GM19468 (cell line): ENCODE measurements at regions not wholly inside any gene's neighbourhood (a gene's known extent, or its start where the extent isn't known, plus 50 kb on each side); places are given as distances from the start of the nearest gene placed in this dataset.

Source experiments
- ATAC-seq: cut with Tn5 transposase; IDR thresholded peaks from one replicate; pipeline ENCODE4 v1.9.1; 2021; ENCODE audit warnings: mild to moderate bottlenecking, moderate library complexity, moderate number of reproducible peaks; ENCODE audit not compliant: unreplicated experiment; ENCODE audit errors: extremely low read depth

DNA sequence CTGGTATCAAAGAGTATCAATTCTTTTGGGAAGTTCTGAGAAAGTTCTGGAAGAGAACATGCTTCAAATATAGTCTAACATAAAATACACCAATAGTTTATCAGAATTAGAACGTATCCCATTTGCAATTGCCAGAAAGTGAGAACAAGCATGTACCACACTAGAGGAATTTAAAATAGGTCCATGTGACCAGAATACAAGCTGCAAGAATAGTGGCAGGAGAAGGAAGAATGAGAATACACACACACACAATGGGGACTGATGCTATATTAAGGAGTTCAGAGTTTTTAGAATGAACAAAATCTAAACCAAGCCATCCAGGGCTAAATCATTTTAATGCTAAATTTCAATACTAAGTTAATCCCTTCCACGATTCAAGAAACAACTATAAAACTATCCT, 99.1 kb upstream of the TMEM168 start:
- ATAC-seq = no peak

DNA sequence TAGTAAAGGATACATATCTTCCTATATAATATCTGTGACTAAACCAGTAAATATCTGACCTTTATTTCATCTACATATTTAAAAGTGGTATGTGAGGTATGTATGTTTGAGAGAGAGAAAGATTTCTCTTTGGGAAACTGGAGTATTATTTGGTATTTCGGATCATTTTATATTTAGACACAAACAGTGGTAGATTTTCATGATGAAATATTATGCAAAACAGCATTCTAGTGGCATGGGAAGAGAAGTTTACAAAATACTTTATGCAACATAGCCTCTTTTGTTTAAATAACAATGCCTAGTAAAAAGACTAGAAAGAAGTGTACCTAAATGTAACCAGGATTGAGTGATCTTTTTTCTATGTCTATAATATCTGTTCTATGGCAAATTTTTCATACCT, 98.6 kb upstream of the TMEM168 start:
- ATAC-seq = no peak

DNA sequence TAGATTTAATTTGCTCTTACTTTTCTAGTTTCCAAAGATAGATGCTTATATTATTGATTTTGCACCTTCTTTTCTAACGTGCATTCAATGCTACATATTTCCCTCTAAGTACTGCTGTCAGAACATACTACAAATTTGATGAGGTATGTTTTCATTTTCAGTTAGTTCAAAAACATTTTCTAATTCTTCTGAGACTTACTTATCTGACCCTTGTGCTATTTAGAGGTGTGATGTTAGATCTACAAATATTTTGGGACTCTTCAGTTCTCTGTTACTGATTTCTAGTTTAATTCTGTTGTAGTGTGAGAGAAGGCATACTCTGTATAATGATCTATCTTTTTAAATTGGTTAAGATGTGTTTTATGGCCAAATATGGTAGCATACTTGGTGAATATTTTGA, 97.8 kb upstream of the TMEM168 start:
- no peak for ATAC-seq

DNA sequence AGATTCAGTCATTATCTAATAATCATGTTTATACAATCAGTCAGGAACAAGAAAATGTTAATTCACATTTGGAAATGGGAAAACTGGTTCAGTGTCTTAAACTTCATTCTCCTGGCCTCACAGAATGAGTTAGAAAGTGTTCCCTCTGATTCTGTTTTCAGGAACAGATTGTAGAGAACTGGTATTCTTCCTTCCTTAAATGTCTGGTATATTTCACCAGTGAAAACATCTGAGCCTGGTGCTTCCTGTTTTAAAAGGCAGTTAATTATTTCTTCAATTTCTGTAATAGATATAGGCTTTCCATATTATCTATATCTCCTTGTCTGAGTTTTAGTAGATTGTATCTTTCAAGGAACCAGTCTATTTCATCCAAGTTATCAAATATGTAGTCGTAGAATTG, 97.1 kb upstream of the TMEM168 start:
- ATAC-seq = no peak

DNA sequence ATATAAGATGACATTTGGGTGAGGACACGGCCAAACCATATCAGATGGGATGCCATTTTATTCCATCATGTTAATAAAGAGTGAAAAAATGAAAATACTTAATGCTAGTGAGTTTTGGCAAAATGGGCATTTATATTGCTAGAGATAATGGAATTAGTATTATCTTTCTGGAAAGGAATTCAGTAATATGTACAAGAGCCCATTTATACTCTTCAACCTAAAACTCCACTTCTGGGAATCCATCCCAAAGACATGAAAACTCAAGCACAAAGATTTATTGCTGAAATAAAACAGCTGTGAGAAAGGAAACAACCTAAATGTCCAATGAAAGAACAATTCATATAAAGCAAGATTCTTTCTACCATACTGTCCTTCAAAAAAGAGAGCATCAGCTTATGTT, 96.0 kb upstream of the TMEM168 start:
- ATAC-seq = no peak

DNA sequence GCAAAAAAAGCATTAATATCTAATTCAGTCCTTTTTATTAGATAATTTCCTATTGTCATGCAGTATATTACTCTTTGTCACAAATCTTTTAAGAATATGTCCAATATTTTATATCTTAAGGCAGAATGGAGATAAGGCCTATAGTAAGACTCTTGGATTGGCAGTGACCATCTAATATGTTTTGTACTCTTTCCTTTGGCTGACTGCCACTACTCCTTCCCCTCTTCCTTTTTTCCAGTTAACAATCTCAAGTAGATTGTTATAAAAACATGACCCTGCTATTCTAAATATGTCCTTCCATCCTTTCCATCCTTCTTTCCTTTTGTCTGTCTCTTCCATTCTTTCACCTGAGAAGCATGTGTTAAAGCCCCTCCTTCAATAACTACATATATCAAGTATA, 92.8 kb upstream of the TMEM168 start:
- ATAC-seq = no peak

DNA sequence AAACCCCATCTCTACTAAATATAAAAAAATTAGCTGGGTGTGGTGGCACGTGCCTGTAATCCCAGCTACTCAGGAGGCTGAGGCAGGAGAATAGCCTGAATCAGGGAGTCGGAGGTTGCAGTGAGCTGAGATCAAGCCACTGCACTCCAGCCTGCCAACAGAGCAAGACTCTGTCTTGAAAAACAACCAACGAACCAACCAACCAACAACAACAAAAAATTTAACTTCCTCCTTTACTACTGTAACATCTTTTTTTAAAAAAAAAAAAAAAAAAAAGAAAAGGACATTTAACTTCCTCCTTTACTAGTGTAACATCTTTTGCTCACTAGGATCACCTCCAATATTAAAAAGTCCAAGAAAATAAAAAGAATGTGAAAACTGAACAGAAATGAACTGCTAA, 92.3 kb upstream of the TMEM168 start:
- no peak for ATAC-seq

DNA sequence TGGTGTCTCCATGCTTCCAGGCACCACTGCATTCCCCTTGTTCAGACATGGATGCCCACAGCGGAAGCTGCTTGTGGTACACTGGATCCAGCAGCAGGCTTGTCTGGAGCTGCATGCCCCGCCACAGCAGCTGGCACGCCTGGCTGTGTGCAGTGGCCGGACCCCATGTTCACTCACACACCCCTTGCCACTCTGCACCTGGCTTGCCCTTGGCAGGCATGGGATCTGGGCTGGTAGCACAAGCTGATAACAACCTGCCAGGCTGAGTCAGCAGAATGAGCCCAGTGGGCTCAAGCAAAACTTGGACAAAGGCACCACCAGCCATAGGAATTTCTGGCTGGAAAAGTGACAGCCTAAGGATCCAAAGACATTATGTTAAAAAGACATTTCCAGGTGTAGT, 91.8 kb upstream of the TMEM168 start:
- ATAC-seq = no peak

DNA sequence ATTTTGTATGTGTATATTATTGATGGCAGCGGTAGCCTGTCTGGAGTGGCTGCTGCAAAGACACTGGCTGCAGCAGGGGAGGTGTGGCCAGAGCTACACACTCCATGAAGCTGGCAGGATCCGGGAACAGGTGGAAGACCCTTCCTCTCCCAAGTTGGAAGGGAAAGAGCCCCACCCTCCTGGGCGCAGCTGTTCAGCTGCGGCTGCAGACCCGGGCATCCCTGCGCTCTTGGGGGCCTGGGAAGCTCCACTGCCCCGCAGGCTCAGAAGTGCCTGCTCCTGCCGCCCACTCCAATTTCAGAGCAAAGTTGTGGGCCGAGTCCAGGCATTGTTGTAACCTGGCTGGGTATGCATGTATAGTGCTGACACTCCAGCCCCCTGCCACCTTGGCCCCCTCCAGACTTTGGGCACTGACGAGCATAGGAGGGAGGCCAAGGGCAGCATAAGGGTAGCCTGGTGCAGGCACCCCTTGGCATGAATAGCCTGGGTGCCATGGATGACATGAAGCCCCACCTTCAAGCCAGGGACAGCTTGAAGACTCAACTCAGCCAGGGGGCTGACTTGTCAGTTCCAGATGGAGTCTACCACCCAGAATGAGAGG, 90.7 kb upstream of the TMEM168 start:
- no peak for ATAC-seq

DNA sequence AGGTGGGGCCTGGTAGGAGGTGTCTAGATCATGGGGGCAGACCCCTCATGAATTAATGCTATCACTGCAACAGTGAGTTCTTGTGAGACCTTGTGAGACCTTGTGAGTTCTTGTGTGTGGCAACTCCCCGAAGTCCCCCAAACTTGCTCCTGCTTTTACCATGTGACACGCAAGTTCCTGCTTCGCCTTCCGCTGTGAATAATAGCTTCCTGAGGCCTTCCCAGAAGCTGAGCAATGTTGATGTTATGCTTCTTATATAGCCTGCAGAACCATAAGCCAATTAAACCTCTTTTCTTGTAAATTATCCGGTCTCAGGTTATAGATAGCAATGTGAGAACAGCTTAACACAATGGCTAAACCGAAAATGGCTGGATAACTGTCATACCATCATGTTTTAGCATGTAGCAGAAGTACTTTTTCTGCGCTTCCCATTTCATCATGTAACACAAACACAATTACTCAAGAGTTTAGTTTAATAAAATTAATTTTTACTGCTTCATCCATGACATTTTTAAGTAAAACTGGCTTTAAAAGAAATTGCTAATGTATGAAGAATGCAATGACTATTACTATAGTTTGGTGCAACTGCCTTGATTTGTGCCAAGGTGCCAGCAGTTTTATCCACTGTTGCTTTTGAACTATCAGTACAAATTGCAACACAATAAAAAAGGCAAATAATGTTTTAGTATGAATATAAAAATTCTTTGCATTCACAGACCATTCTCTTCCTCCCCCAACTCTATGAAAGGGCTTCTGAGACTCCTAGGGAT, 87.7 kb upstream of the TMEM168 start:
- no peak for ATAC-seq

DNA sequence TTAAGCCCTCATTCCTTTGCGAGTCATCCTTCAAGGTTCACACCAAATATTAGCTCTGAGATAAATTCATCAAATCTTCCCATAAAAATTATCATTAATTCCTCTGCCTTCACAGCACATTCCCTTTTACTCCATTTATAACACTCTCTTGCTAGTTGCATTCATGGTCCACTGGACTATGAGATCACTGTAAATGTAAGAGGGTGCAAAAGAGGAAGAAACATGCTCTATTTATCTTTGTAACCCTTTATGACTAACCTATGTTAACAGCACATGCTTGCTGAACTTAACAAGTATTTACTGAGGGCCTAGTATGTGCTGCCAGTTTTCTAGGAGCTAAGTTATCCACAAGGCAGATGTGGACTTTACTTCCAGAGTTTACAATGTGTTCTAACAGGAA, 86.7 kb upstream of the TMEM168 start:
- no peak for ATAC-seq

DNA sequence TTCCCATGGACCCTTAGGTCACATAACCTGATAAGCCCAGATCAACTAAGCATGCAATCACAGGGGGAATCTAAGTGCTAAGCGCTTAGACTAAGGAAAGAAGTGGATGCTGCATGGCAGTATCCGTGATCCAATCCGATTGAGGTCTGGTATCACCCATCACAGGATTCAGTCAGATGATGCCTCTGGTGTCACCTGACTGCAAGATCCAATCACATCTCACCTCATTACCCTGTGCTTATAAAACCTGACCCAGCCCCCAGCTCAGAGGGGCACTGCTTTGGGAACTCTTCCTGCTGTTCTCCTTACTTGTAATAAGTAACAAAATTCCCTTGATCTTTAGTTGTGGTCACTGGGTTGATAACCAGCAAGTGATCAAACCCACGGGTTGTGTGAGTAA, 84.7 kb upstream of the TMEM168 start:
- ATAC-seq = no peak

DNA sequence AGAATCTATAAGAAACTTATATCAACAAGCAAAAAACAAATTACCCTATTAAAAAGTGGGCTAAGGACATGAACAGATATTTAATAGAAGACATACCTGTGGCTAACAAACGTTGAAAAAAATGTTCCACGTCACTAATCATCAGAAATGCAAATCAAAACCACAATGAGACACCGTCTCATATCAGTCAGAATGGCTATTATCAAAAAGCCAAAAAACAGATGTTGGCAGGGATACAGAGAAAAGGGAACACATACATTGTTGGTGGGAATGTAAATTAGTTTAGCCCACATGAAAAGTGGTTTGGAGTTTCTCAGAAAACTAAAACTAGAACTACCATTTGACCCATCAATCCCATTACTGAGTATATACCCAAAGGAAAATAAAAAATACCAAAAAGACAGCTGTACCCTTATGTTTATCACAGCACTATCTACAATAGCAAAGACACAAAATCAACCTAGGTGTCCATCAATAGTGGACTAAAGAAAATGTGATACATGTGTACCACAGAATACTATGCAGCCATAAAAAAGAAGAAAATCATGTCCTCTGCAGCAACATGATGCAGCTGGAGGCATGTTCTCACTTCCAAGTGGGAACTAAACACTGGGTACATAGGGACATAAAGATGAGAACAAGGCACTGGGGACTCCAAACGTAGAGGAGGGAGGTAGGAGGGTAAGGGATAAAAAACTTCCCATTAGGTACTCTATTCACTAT, 83.8 kb upstream of the TMEM168 start:
- ATAC-seq = no peak

DNA sequence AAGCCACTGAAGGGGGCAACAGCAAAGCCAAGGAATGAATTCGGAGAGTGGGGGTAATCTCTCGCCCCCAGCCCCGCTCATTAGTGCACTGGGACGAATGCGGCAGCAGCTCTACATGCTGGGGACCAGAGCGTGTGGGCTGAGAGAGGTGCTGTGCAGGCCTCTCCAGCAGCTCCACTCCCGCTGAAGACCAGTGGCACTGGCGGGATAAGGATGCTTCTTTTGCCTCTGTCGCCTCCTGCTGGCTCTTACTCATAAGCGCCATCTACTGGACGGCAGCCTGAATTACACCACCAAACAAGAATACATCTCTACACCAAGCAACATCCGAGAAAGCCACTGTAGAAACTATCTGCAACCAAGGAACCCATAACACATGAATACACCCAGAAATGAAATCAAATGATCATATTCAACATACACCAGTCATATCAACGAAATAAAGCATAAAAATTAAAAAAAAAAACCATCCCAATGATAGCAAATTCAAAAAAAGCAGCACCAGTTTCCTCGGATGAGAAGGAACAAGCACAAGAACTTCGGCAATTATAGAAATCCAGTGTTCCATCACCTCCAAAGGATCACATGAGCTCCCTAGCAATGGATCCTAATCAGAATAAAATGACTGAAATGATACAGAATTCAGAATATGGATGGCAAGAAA, 79.0 kb upstream of the TMEM168 start:
- no peak for ATAC-seq

DNA sequence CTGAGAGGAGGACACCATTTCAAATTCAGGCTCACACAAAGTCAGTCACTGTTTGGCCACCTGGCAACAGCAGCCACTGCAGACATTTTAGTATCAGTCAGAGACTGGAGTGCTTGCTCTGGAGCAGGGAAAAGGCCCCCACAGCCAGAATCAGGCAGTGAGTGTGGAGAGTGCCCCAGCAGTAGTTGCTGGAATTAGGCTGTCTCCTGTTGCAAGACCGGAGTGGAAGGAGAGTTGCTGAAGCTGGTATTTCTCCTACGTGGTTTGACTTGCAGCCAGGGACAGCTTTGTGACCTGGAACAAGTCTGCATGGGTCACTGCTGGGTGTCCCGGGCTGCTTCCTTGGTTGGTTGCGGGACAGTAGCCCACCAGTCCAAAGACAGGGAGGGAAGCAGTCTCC, 78.4 kb upstream of the TMEM168 start:
- ATAC-seq = no peak

DNA sequence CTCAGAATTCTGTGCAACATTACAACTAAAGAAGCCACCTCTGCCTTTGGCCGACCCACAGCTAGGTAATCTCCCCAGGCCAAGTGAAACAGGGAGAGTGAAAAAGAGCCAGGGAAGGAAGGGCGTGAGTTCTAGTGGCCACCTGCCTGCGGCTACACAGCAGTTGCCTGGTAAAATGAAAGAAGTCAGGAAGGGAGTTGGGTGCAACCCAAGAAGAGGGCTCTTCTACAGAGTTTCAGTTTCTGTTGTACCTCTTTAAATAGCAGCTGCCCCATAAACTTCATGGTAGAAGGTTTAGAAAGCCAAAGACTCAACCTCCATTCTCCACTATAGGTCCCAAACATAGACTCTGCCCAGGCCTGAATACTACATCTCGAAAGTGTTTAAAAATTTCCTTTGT, 76.2 kb upstream of the TMEM168 start:
- ATAC-seq = peak; percentile 98

DNA sequence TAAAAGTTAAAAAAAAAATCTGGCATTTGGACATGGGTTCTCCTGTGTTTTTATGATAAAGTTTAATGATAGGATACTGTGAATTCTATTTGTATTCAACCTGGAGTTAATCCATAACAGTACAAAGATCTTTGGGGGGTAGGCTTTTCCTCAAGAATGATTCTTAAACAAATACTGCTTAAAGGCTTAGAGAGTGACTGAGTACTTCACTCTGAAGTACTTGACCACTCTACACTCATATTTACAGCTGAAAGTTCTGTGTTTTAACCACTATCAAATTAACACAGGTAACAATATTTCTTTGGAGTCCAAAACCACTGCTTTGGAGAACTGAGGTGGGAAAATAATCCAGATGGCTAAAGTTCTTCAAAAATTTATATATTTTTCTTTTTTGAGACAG, 74.2 kb upstream of the TMEM168 start:
- no peak for ATAC-seq

DNA sequence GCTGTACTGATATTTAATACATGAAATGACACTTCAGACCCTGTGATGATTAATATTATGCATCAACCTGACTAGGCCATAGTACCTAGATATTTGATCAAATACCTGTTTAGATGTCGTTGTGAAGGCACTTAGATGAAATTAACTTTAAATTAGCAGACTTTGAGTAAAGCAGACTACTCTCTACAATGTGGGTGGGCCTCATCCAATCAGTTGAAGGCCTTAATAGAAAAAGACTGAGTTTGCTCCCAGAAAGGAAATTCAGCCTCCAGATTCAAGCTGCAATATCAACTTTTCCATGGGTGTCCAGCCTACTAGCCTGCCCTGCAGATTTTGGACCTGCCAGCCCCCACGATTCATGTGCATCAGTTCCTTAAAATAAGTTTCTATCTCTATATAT, 68.6 kb upstream of the TMEM168 start:
- no peak for ATAC-seq

DNA sequence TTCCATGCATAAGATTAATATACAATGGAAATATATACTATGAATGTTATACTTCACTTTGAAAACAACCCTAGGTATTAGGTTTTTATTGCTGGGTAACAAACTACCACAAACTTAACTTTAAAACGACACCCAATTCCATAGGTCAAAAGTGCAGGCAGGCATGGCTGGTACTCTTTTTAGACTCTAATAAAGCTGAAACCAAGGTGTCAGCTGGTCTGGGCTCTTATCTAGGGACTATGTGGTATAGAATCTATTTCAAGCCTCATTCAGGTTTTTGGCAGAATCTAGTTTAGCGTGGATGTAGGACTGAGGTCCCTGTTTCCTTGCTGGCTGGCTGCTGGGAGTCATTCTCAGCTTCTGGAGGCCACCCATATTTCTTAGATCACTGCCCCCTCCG, 65.0 kb upstream of the TMEM168 start:
- no peak for ATAC-seq

DNA sequence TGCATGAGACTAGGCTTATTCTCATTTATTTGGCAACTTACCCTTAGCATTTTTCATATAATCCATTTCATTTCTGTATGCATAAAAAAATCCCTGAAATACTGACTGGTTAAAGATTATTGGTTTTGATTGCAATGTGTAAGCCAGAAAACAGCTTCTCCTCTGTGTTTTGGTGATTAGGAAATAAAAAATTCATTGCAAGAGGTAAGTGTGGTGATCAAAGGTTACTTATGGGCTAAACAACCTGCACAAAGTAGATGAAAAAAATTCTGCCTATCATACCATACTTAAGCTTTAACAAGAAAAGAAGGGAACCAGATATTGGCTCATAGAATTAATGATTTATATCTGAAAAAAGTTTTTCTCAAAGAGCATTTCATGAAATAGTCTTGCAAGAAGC, 64.0 kb upstream of the TMEM168 start:
- no peak for ATAC-seq

DNA sequence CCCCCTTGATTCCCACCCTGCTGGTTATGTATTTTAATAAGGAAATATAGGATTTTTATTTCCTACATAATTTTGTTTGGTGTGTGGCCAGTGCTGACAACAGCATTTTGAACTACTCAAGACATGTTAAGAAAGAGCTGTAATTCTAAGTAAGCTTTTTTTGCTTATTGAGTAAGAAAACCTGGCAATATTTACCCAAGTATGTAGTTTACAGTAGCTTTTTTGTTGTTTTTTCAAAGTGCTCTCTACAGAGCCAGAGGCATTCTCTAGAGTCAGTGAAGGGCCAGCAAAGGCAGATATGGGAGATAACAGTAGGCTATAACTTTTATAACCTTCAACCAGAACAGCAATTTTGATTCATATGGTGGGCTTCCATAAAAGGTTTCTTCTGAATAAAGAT, 63.2 kb upstream of the TMEM168 start:
- no peak for ATAC-seq
